HG02623 (cell line): ENCODE measurements at regions not wholly inside any gene's neighbourhood (a gene's known extent, or its start where the extent isn't known, plus 50 kb on each side); places are given as distances from the start of the nearest gene placed in this dataset.

Experiments
- ATAC-seq: cut with Tn5 transposase; IDR thresholded peaks from one replicate; pipeline ENCODE4 v1.9.1; 2021; ENCODE audit warnings: moderate library complexity; ENCODE audit not compliant: unreplicated experiment

GRCh38 chr2:12432985-12433625 lies 283.6 kb upstream of the TRIB2 start:
- ATAC-seq, result no peak

GRCh38 chr2:12433626-12433990 lies 283.1 kb upstream of the TRIB2 start:
- ATAC-seq, result no peak

- no peak for ATAC-seq
These were observed 282.1 kb upstream of the TRIB2 start for GRCh38 chr2:12434630-12435098.

- ATAC-seq, result no peak
These were observed 281.1 kb upstream of the TRIB2 start for GRCh38 chr2:12435430-12436222.

- no peak for ATAC-seq
These were observed 280.3 kb upstream of the TRIB2 start for GRCh38 chr2:12436483-12436882.

- no peak for ATAC-seq
These were observed 279.7 kb upstream of the TRIB2 start for GRCh38 chr2:12436935-12437561.

GRCh38 chr2:12440731-12441130 lies 276.0 kb upstream of the TRIB2 start:
- ATAC-seq, result no peak

- no peak for ATAC-seq
These were observed 274.8 kb upstream of the TRIB2 start for GRCh38 chr2:12441750-12442475.

GRCh38 chr2:12442476-12442847 lies 274.3 kb upstream of the TRIB2 start:
- ATAC-seq, result no peak

GRCh38 chr2:12448846-12449505 lies 267.8 kb upstream of the TRIB2 start:
- ATAC-seq, result no peak

GRCh38 chr2:12451726-12452125 lies 265.0 kb upstream of the TRIB2 start:
- no peak for ATAC-seq

- ATAC-seq, result no peak
These were observed 264.6 kb upstream of the TRIB2 start for GRCh38 chr2:12452185-12452584.

GRCh38 chr2:12453731-12454130 lies 263.0 kb upstream of the TRIB2 start:
- ATAC-seq, result no peak

GRCh38 chr2:12455661-12456060 lies 261.1 kb upstream of the TRIB2 start:
- ATAC-seq, result no peak

GRCh38 chr2:12456293-12457106 lies 260.2 kb upstream of the TRIB2 start:
- ATAC-seq, result peak; percentile 98

- no peak for ATAC-seq
These were observed 258.9 kb upstream of the TRIB2 start for GRCh38 chr2:12457831-12458230.

- no peak for ATAC-seq
These were observed 253.5 kb upstream of the TRIB2 start for GRCh38 chr2:12463189-12463588.

- no peak for ATAC-seq
These were observed 251.1 kb upstream of the TRIB2 start for GRCh38 chr2:12465631-12466135.

- ATAC-seq, result no peak
These were observed 249.4 kb upstream of the TRIB2 start for GRCh38 chr2:12467303-12467702.

GRCh38 chr2:12469141-12469561 lies 247.6 kb upstream of the TRIB2 start:
- no peak for ATAC-seq
